HFF-Myc (cell line): ENCODE measurements at regions not wholly inside any gene's neighbourhood (a gene's known extent, or its start where the extent isn't known, plus 50 kb on each side); places are given as distances from the start of the nearest gene placed in this dataset.

ENCODE experiments used
- DNase-seq: peaks from one replicate; pipeline ENCODE4 v3.0.0-alpha.2; 2011; ENCODE audit warnings: low read depth; ENCODE audit errors: extremely low read depth
- H3K4me3 ChIP-seq: replicated peaks from 2 replicates; pipeline ENCODE4 v1.5.1; 2011; ENCODE audit warnings: low read depth, mild to moderate bottlenecking, control low read depth, low read length
- CTCF ChIP-seq: IDR thresholded peaks from 2 replicates; pipeline ENCODE4 v1.5.1; 2012; ENCODE audit warnings: mild to moderate bottlenecking, low read depth, low read length, control low read depth; ENCODE audit errors: missing control alignments

GRCh38 chr11:69348414-69349235 lies 54.7 kb downstream of the MYEOV start:
- no peak for TF ChIP-seq CTCF
- no peak for DNase-seq
- no peak overlapping the region for H3K4me3 ChIP-seq

- DNase-seq = no peak
- no peak overlapping the region for H3K4me3 ChIP-seq
- no peak for TF ChIP-seq CTCF
These were observed 56.1 kb downstream of the MYEOV start for GRCh38 chr11:69350040-69350439.

DNA sequence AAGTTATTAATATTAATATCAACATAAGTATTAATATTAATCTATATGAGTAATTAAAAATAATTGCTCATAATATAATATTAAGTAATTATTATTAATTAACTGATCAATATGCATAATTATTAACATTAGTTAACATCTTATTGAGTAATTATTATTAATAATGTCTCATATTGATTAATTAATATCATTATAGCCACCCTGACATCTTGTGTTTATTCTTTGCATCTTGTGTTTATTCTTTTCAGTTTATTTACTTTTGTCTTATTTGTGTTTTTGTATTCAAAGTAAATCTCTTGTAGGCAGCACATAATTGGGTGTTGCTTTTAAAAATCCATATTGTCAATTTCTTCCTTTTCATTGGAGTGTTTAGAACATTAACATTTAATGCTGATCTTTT lies 56.6 kb downstream of the MYEOV start:
- DNase-seq = no peak
- no peak overlapping the region for H3K4me3 ChIP-seq
- TF ChIP-seq CTCF = no peak

DNA sequence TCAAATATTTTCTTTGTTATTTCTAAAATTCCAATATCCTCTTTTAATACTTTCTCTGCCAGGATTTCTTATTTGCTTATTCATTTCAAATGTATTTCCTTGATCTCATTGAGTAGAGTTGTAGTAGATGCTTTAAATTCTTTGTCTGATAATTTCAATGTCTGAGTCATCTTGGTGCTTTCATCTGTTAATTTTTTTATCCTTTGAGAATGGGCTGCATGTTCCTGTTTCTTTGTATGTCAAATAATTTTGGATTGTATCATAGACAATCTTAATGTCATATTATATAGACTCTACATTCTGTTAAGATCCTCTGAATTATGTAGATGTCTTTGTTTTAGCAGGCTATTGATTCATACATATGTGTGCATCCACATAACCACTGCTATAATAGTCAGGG lies 57.5 kb downstream of the MYEOV start:
- DNase-seq = no peak
- no peak overlapping the region for H3K4me3 ChIP-seq
- no peak for TF ChIP-seq CTCF

DNA sequence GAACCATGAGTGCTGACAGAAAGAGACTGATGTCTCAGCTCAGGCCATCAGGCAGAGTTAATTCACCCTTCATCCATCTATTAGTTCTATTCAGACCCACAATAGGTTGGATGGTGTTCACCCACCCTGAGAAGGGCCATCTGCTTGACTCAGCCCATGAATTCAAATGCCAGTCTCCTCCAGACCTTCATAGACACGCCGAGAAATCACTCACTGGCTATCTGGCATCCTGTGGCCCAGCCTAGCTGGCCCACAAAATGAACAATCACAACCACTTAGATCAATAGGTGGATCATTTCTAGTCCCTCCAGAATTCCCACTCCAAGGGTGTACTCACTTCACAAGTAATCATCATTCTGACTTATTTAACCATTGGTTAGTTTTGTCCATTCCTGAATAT lies 58.2 kb downstream of the MYEOV start:
- H3K4me3 ChIP-seq = no peak overlapping the region
- no peak for TF ChIP-seq CTCF
- DNase-seq = no peak

GRCh38 chr11:69352715-69353319 lies 58.9 kb downstream of the MYEOV start:
- no peak overlapping the region for H3K4me3 ChIP-seq
- peak; percentile 95 for DNase-seq
- no peak for TF ChIP-seq CTCF
